NCI-H524 (cell line): ENCODE measurements at regions not wholly inside any gene's neighbourhood (a gene's known extent, or its start where the extent isn't known, plus 50 kb on each side); places are given as distances from the start of the nearest gene placed in this dataset.

Experiments
- DNase-seq, 2 experiments: peaks; one replicate each; lab custom pipeline; 2025; lab: John Stamatoyannopoulos, UW

DNA sequence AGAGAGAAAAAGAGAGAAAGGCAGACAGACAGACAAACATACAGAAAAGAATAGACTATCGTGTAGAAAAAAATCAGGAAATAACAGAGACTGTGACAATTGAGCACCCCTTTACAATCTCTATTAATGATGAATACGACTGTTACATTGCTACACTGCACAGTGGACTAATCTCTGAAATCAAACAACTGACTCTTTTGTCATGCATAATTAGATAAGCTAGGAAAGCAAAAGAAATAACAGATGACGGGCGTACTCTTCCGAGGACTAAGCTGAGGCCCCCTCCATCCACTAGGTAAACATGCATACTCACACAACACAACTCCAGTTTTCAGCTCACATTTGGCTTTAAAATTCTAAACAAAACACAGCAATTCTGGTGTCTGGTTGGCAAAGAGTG, 267.0 kb downstream of the NOL4 start:
- DNase-seq: no peak

DNA sequence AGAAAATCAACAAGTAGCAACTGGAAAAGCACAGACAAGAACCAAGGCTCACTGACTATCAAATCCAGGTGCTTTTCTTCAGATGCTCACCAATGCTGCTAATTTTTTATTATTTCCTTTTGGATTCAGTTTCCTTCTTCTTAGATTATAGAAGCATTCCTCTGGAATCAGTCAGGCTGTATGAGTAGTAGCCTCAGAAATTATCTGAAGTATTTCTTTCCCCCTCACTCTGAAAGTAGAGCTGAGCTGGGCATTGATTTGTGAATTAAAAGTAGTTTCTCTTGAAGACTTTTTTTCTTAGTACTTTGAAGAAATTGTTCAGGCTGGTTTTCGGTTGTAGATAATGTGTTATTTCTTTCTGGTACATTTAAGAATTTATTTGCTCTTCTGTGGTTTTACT, 273.7 kb downstream of the NOL4 start:
- DNase-seq: no peak

DNA sequence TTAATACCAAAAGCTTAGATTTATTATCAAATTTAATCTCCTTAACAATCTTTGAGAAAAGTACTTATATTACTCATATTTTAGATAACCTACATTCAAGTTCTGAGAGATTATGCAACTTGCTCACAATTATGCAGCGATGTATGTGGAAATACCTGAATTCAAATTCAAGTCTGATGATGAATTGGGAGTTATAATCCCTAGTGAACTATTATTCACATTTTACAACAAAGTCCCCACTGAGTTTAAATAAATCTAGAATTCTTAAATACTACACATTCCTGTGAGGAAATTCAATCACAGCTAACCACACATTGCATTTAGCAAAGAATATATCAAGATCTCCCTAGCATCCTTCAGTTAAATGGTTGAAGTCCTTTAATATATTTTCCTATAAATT, 278.4 kb downstream of the NOL4 start:
- DNase-seq: no peak

DNA sequence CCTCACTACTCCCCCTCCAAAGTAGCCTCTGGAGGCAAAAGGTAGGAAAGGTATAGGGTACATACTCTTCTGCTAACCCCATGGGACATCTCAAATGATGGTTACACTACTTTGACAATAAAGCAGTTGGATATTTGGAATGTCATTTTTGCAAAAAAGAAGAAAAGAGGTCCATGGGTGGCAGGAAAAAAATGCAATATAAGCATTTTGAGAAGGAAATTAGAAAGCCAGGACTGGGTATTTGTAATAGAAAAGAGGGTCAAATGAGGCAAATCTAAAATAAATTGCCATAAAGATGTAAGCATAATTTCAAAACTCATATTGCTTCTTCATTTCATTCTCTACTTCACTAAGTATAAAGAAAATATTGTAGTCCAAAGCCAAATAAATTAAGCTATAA, 280.2 kb downstream of the NOL4 start:
- DNase-seq: no peak

DNA sequence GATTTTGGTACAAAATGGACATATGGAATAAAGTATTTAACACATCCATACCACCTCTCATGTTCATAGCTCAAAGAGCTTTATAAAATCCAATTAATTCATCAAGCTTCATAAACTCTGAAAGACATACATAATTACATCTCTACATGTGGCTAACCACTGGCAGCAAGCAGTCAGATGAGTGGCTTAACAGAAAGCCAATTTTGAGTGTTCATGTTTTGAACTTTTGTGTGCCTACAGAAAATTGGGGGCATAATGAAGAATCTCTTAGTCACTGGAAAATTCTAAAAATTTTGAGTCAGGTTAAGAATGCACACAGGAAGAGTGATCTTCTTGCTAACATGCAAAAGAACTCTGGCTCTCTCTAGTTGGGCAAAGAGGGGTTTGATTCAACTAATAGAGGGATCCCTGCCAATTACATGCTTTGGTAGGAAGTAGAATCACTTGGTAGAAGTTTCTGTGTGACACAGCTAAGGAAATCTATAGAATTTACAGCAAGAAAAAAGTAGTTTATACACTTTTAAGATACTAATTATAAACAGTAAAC, 287.4 kb downstream of the NOL4 start:
- DNase-seq: peak in 1 of 2 experiments; percentile 22

DNA sequence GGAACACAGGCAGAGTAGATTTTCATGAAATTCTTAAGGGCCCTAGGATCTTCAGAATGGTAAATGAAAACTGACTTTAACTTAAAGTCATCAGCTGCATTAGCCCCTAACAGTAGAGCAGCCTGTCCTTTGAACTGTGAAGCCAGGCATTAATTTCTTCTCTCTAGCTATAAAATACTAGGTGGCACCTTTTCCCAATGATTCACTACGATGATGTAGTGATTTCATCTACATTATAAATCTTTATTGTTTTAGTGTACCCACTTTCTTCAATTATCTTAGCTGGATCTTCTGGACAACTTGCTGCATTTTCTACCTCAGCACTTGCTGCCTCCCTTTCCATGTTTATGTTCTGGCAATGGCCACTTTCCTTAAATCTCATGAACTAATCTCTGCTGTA, 290.5 kb downstream of the NOL4 start:
- DNase-seq: no peak

DNA sequence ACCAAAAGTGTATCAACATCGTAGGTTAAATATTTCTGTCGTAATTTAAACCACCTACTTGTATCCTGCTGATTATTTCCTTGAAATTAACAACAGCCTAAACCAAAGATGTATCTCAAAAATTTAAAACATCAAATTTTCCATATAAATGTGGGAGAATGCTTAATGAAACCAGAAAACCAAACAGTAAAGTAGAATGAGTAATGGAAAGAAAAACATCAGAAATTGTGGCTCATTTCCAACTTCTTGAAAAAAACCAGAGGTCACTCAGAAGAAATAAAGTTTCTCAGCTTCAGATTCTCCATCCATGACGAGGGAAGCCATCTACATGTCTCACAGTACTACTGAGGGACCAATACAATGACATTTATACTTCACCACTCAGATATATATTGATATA, 296.5 kb downstream of the NOL4 start:
- no peak for DNase-seq

DNA sequence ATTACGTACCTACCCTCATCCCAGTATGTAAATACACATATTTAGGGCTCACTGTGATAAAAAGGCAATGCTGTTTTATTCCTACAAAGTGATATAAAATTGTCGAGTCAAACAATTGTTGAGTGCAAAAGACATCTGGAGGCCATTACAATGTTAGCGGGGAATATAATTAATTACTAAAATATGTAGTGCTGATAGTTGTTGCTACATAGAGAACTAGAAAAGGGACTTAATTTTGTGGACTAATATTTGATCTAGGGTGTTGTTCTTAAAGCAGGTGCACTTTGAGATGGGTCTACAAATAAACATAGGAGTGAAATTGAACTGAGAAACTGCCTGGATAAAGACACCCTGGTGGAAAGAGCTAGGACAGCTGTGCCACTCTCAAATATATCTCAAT, 300.1 kb downstream of the NOL4 start:
- no peak for DNase-seq

DNA sequence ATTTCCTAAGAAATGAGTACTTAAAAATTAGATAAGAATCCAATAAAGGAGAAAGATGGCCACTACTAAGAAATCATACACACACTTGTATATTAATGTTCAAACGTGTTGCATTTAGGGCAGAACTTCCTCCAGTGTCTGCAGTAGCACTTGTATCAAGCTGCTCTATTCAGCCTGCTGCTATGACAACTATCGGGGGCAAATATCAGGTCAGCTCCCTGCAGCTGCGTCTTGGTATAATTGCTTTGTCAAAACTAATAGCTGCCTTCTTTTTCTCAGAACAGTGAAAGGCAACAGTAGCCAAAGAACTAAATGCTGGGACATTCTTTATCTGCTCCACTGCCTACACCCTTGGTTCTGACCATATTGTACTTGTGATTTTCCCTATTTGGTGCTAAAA, 300.7 kb downstream of the NOL4 start:
- no peak for DNase-seq

DNA sequence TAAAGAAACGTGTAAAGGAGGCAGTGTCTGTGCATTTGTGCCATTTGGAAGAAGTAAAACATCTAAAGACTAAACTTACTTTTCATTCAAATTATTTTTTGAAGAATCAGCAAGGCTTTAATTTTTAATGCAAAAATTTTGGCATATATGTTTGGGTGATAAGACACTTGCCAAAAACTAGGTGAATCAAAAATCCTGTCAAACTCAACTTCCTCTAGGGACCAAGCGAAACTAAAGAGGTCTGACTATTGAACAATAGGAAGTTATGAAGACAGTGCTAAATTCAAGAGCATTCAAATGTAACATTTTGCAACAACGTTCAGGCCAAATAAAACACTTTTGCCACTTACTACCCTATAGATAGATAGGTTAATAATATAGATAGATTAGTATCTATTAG, 306.1 kb downstream of the NOL4 start:
- DNase-seq: no peak

DNA sequence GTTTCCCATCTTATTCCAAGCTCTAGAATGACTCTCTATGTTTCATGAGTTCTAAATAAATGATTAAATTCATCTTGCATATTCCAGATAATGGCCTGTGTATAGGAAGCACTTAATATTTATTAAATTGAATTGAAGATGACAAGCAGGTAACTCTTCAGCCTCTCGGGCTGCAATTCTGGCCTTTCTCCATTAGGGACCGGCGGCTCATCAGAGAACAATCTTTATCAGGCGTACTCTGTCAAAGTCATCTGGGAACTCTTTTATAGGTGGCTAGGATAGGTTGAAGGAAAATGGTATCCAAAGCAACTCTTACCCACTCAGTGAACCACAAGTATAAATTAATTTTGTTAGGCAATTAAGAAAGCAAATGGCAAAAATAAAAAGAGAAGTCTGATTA, 308.5 kb downstream of the NOL4 start:
- DNase-seq: no peak

DNA sequence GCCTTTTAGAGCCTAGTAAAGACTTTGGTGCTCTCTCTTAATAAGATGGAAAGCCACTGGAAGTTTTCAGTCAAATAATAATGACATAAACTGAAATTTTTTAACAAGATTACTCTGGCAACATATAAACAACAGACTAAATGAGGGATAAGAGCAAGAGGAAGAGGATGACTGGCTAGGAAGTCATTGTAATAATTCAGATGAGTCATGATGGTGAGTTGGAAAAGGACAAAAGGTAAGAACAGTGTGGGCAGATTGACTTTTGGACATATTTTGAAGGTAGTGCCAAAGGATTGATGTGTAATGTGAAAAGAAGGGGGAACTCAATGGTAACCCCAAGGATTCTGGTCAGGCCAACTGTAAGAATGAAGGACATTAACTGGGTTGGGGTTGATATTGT, 310.3 kb downstream of the NOL4 start:
- no peak for DNase-seq

DNA sequence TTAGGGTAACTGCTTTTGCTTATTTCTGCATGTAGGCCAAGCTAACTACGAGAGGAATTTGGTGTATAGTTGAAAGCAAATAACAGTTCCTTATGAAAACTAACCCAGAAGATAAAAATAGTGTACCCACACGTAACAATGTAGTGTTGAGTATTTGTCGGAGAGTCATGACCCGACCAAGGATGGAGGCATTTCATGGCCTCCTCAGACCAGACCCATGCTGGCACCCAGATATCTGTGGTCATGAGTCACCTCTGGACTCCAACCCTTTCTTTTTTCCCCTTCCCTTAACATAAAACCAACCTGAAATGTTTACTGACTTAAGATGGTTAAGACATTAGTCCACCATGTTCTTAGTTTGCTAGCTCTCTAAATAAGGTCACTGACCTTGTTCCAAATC, 318.7 kb downstream of the NOL4 start:
- no peak for DNase-seq

DNA sequence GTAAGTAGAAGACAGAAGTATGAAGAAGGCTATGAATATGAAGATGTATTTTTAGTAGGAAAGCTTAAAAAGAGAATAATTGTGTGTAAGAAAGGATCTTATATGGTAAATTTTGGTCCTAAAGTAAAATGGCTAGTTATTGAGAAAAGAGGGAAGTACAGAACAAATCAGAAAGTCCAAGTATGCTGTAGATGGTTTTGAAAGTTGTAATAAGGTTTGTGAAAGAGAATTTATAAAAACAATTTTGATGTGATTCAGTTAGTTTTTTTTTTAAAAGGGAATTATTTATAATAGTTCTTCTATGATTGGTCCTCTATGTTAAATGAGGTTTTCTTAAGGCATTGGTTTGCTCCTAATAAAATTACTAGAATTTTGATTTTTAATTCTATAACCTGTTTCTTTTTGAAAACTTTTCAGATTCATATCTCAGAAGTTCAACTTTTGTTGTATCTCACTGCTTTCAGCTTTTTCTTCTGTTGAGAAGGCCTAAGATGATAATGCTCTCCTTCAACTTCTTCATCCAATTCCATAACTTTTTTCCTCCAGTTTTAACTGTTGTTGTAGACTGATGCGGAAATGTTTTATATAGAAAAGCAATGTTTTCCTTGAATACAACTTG, 322.7 kb downstream of the NOL4 start:
- DNase-seq: no peak

DNA sequence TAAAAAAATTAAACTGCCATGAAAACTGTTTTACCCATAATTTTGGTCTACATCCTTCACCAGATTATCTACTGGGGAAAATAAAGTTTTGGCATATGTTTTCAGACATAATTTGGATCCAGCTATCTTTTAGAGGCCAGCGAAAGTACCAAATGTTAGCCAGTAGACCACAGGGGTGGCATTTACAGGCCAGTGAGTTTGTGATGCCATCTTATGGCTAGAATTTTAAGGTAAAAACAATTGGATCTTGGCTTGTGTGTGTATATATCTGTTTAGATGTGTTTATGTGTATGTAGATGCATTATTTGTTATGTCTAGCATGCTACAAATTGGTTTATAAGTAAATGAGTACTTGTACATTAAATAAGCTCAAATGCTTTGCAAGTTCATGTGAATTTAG, 322.6 kb downstream of the ASXL3 start:
- no peak for DNase-seq

DNA sequence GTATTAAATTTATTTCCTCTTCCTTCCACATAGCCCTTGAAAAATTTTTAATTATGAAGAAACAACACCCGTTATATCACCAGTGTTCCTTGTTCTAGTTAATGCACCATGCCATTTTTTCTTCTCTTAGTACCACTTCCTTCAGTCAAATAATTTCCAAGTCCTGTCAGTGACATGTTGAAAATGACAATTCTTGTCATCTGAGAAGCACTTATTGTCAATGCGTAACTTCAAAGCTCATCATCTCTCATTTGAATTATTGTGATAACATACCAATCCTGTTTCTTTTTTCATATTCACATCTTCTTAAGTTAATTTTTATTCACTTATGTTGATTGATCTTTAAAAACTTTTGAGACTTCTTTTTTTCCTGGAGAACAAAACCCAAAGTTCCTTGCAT, 320.4 kb downstream of the ASXL3 start:
- no peak for DNase-seq

DNA sequence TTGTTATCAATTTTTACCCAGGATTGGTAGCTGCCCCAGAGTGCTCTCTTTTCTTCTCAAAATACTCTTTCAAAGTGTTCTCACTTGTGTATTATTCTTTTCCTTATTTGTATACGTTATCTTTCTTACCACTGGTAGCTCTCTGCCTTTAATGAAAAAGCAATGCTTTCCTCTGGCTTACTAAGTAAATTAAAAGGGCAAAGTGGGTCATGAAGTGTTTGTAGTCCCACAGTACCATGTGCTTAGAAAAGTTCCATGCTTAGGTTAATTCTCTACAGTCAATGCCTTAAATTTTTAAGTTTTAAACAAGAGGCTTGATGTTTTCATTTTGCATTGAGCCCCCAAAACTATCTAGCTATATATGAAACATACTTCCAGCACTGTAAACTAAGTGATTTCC, 300.2 kb downstream of the ASXL3 start:
- no peak for DNase-seq

DNA sequence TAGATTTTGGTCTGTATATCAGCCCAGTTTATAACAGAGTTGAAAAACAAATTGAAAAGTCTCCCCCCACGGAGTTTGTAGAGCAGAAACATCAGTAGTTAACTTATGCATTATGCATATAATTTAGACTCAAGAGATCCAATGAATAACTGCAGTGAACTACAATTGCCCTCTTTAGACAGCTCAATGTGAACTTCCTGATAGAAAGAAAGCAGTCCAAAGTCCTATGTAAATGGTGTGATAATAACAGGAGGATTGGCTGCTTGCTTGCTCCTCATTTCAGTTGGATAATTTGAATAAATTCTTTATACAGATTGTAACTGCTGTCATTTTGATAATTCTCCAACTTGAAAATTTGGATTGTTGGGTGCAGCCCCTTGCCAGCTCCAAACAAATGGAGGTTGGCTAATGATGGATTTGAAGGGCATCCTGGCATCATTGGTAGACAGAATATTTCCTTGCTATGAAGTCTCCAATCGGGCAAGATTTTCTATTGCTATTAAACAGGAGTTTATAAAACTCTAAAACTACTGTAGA, 297.1 kb downstream of the ASXL3 start:
- DNase-seq: no peak

DNA sequence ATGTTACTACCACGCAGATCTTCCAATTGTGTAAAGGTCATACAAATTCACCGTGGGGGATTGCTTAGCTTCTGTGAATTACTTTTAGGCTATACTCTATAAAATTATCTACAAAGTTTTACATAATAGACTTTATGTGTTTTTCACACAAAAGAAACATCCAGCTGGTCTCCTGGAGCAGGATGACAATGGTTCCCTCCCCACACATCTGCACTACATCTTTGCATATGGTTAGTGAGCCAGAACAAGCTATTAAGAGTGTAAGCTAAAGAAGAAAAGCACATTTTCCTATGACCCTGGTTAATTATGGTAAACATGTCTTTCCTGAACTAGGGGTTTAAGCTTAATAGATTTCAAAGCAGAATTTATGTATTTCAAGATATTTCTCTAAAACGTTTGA, 295.1 kb downstream of the ASXL3 start:
- no peak for DNase-seq

DNA sequence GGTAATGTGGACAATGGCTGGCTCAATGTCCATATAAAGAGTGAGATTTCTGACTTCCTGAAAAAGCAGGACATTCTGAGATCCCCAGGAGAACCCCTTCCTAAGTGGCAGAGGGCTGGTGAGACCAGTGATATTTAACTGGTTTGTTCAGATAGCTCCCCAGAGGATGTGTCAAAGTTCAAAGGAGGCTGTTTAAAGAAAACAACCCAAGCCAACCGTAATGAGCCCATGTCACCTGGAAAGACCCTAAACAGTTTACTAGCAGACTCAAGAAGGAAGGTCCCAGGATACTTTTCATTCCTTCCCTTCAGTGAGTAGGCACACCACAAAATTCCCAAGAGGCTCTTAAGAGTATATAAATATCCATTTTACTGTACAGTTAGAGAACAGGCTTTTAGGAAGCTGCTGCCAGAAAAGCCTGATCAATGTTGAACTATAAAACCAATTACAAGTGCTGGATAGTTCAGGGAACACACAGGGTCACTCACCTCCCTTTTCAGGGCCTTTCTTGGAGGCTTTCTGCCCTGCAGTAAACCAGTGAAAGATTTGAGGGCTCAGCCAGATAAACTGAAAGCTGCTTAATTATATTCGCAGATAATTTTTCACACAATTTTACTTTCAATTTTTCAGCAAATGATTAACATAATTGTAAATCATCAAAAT, 293.5 kb downstream of the ASXL3 start:
- no peak for DNase-seq

DNA sequence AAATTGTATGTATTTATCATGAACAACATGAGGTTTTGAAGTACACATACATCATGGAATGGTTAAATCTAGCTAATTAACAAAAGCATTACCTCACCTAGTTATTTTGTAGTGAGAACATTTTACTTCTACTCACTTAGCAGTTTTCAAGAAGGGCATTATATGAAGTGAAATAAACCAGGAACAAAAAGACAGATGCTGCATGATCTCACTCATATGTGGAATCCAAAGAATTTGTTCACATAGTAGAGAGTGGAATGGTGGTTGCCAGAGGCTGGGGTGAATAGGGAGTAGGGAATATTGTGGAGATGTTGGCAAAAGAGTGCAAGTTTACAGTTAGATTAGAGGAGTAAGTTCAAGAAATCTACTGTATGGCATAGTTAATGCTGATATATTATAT, 292.0 kb downstream of the ASXL3 start:
- DNase-seq: no peak

DNA sequence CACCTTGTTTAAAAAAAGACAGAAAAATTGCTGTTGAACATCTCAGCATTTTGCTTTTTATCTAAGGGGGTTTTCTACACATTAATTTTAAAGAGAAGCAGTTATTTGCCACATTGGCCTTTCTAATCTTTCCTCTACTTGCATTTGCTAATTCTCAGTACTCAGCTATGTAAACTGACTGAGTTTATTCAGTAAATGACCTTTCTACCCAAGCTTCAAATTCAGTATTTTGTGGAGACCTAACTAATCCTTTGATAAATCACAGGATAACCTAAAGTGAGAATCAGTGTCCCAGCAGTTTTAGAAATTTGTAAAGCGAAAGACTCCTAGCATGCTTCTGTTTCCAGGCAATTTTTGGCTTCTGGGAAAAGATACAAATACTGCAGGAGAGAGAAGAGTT, 288.4 kb downstream of the ASXL3 start:
- no peak for DNase-seq

DNA sequence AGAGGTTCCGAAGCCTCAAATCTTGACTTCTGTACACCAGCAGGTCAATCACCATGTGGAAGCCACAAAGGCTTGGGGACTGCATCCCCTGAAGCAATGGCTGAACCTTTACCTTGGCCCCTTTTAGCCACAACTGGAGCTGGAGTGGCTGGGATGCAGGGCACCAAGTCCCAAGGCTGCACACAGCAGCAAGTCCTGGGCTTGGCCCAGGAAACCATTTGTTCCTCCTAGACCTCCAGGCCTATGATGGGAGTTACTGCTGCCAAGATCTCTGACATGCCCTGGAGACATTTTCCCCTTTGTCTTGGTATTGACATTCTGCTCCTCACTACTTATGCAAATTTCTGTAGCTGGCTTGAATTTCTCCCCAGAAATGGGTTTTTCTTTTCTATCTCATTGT, 285.9 kb downstream of the ASXL3 start:
- no peak for DNase-seq

DNA sequence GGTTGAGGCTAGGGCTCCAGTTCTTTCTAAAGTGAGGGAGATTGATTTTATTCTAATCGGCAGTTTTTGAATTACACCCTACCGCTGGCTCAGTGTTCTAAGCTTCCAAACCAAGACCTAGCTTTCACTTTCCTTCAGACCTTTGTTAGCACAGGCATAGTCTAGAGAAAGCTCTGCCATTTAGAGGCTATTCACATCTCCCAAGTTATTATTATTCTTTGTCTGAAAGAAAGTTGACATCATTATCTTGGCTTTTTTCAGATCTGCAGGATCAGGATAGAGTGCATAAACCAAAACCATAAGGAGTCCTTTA, 276.8 kb downstream of the ASXL3 start:
- DNase-seq: no peak
